H1 (cell line): ENCODE measurements at regions not wholly inside any gene's neighbourhood (a gene's known extent, or its start where the extent isn't known, plus 50 kb on each side); places are given as distances from the start of the nearest gene placed in this dataset.

Source experiments
- CTCF ChIA-PET: fragments of 300-600 bp; sonication (Branson Sonifier 250); formaldehyde crosslinking; loops from one replicate; lab custom pipeline; 2021; ENCODE audit not compliant: partially characterized antibody; lab: Charles Lee
- POLR2A ChIA-PET: fragments of 300-600 bp; sonication (Branson Sonifier 250); formaldehyde crosslinking; loops from one replicate; lab custom pipeline; 2021; ENCODE audit warnings: inconsistent platforms; ENCODE audit not compliant: partially characterized antibody; lab: Charles Lee
- DNase-seq, 2 experiments: peaks; one replicate each; pipeline versions ENCODE4 v3.0.0 to v3.0.0-alpha.2; 2010 to 2022; ENCODE audit warnings: low spot score in 2 of 2, low read depth in 1 of 2, mixed read lengths in 1 of 2
- FAIRE-seq: peaks from 2 replicates; lab custom pipeline; 2011; peaks lifted over from hg19 to GRCh38; lab: Jason Lieb, UNC
- H2AFZ ChIP-seq: 2 replicates; pipeline ENCODE4 v1.8.1; 2012; ENCODE audit warnings: low read length, inconsistent platforms
- H2AK5ac ChIP-seq: 2 replicates; pipeline ENCODE4 v1.6.1; 2013; ENCODE audit warnings: low read depth, low read length
- H2BK120ac ChIP-seq: replicated peaks from 2 replicates; pipeline ENCODE3; 2013; ENCODE audit warnings: low read depth, low read length, inconsistent platforms
- H2BK12ac ChIP-seq: 2 replicates; pipeline ENCODE4 v1.6.1; 2013; ENCODE audit warnings: low read depth, low read length
- H2BK15ac ChIP-seq: 2 replicates; pipeline ENCODE4 v1.6.1; 2013; ENCODE audit warnings: low read length
- H2BK20ac ChIP-seq: 2 replicates; pipeline ENCODE4 v1.6.1; 2013; ENCODE audit warnings: low read length
- H2BK5ac ChIP-seq: 2 replicates; pipeline ENCODE4 v1.6.1; 2013; ENCODE audit warnings: low read depth, low read length
- H3K14ac ChIP-seq: 2 replicates; pipeline ENCODE4 v1.6.1; 2013; ENCODE audit warnings: inconsistent platforms; ENCODE audit not compliant: insufficient read length
- H3K18ac ChIP-seq: 2 replicates; pipeline ENCODE4 v1.6.1; 2013; ENCODE audit warnings: low read length; ENCODE audit errors: extremely low read depth
- H3K23ac ChIP-seq: 2 replicates; pipeline ENCODE4 v1.6.1; 2013; ENCODE audit warnings: inconsistent platforms; ENCODE audit not compliant: insufficient read length
- H3K23me2 ChIP-seq: 2 replicates; pipeline ENCODE4 v1.6.1; 2013; ENCODE audit warnings: low read depth, low read length
- H3K27ac ChIP-seq: 2 replicates; pipeline ENCODE4 v1.6.1; 2011; ENCODE audit warnings: low read depth, low read length, inconsistent platforms
- H3K27me3 ChIP-seq, 4 experiments: replicated peaks in 1 of 4; 1 replicate in 1 of 4; 2 replicates in 3 of 4; pipeline versions ENCODE4 v1.6.1 to v1.8.1; 2011 to 2013; ENCODE audit warnings: low read length in 3 of 4, mild to moderate bottlenecking in 3 of 4, inconsistent platforms in 2 of 4, mixed read lengths in 2 of 4, moderate library complexity in 1 of 4; ENCODE audit not compliant: control insufficient read depth in 3 of 4, insufficient read depth in 3 of 4; ENCODE audit errors: extremely low read depth in 1 of 4
- H3K36me3 ChIP-seq, 4 experiments: 2 replicates each; pipeline versions ENCODE4 v1.6.1 to v1.8.1; 2011 to 2013; ENCODE audit warnings: mild to moderate bottlenecking in 4 of 4, low read length in 3 of 4, moderate library complexity in 2 of 4, control low read depth in 1 of 4, inconsistent platforms in 1 of 4; ENCODE audit not compliant: insufficient read depth in 4 of 4, control insufficient read depth in 2 of 4
- H3K4ac ChIP-seq: replicated peaks from 2 replicates; pipeline ENCODE3; 2013; ENCODE audit warnings: low read length, low read depth, mixed read lengths, inconsistent platforms; ENCODE audit not compliant: insufficient read length
- H3K4me1 ChIP-seq, 4 experiments: replicated peaks in 1 of 4; 1 replicate in 1 of 4; 2 replicates in 3 of 4; pipeline versions ENCODE4 v1.6.1 to v1.8.1; 2011 to 2013; ENCODE audit warnings: low read length in 3 of 4, inconsistent platforms in 2 of 4, mixed read lengths in 1 of 4; ENCODE audit not compliant: insufficient read depth in 4 of 4, control insufficient read depth in 3 of 4
- H3K4me2 ChIP-seq, 2 experiments: 2 replicates each; pipeline versions ENCODE4 v1.6.1 to v1.8.1; 2011 to 2013; ENCODE audit warnings: low read depth in 2 of 2, low read length in 2 of 2, control low read depth in 1 of 2, inconsistent platforms in 1 of 2, mild to moderate bottlenecking in 1 of 2; ENCODE audit not compliant: insufficient read depth in 1 of 2
- H3K4me3 ChIP-seq, 4 experiments: fragments of 200-600, 300-600 bp in 1 of 4; sonication (generic), shearing (Covaris generic), sonication (Bioruptor Twin) in 1 of 4; 2 replicates each; pipeline versions ENCODE4 v1.5.1 to v1.8.1; 2011 to 2016; ENCODE audit warnings: low read length in 4 of 4, low read depth in 3 of 4, control low read depth in 2 of 4, inconsistent platforms in 2 of 4, mild to moderate bottlenecking in 2 of 4, mixed read lengths in 1 of 4, moderate library complexity in 1 of 4; ENCODE audit not compliant: insufficient read depth in 2 of 4; ENCODE audit errors: extremely low read depth in 1 of 4
- H3K56ac ChIP-seq: replicated peaks from 2 replicates; pipeline ENCODE3; 2013; ENCODE audit warnings: low read depth, mild to moderate bottlenecking, mixed read lengths, low read length, inconsistent platforms; ENCODE audit not compliant: insufficient read length
- H3K79me1 ChIP-seq: 2 replicates; pipeline ENCODE4 v1.6.1; 2013; ENCODE audit warnings: low read depth, low read length, control low read depth
- H3K79me2 ChIP-seq, 2 experiments: 2 replicates each; pipeline versions ENCODE4 v1.6.1 to v1.8.1; 2012 to 2013; ENCODE audit warnings: low read length in 2 of 2, mild to moderate bottlenecking in 2 of 2, inconsistent platforms in 1 of 2; ENCODE audit not compliant: insufficient read depth in 2 of 2, control insufficient read depth in 1 of 2
- H3K9ac ChIP-seq, 4 experiments: replicated peaks in 1 of 4; 1 replicate in 1 of 4; 2 replicates in 3 of 4; pipeline versions ENCODE4 v1.6.1 to v1.8.1; 2011 to 2013; ENCODE audit warnings: low read depth in 3 of 4, low read length in 3 of 4, control low read depth in 2 of 4, mild to moderate bottlenecking in 2 of 4, moderate library complexity in 2 of 4, inconsistent platforms in 1 of 4; ENCODE audit errors: extremely low read depth in 1 of 4
- H3K9me3 ChIP-seq, 2 experiments: 2 replicates each; pipeline versions ENCODE4 v1.6.1 to v1.8.1; 2012 to 2013; ENCODE audit warnings: mild to moderate bottlenecking in 2 of 2, moderate library complexity in 2 of 2, control low read depth in 1 of 2, inconsistent platforms in 1 of 2, low read depth in 1 of 2, low read length in 1 of 2, mixed read lengths in 1 of 2; ENCODE audit not compliant: insufficient read depth in 2 of 2
- H4K20me1 ChIP-seq, 2 experiments: replicated peaks in 1 of 2; 2 replicates each; pipeline versions ENCODE3 to v1.8.1; 2011 to 2013; ENCODE audit warnings: inconsistent platforms in 2 of 2, low read length in 2 of 2, mild to moderate bottlenecking in 1 of 2; ENCODE audit not compliant: insufficient read depth in 2 of 2, control insufficient read depth in 1 of 2
- H4K5ac ChIP-seq: 2 replicates; pipeline ENCODE4 v1.6.1; 2013; ENCODE audit warnings: low read length, low read depth, mixed read lengths, inconsistent platforms; ENCODE audit not compliant: insufficient read length
- H4K8ac ChIP-seq: 2 replicates; pipeline ENCODE4 v1.8.0; 2013; ENCODE audit warnings: mild to moderate bottlenecking, moderate library complexity, low read length, inconsistent platforms; ENCODE audit not compliant: insufficient read depth; ENCODE audit errors: extremely low read depth
- H4K91ac ChIP-seq: replicated peaks from 2 replicates; pipeline ENCODE3; 2013; ENCODE audit warnings: low read length, mixed read lengths, inconsistent platforms; ENCODE audit not compliant: insufficient read length
- ASH2L ChIP-seq: fragments of 200-600, 300-600 bp; sonication (generic); IDR thresholded peaks from one replicate; pipeline ENCODE4 v1.7.1; 2017; ENCODE audit warnings: low read length
- BRCA1 ChIP-seq: IDR thresholded peaks from 2 replicates; pipeline ENCODE4 v1.6.1; 2012; ENCODE audit warnings: low read depth, low read length, improper control_type of control experiment
- CEBPB ChIP-seq: IDR thresholded peaks from 2 replicates; pipeline ENCODE4 v1.6.1; 2012; ENCODE audit warnings: low read depth, low read length
- CREB1 ChIP-seq: IDR thresholded peaks from 2 replicates; pipeline ENCODE4 v1.6.1; 2012; ENCODE audit warnings: inconsistent platforms
- GTF2F1 ChIP-seq: IDR thresholded peaks from 2 replicates; pipeline ENCODE4 v1.6.1; 2012; ENCODE audit warnings: low read depth, low read length, improper control_type of control experiment, borderline replicate concordance
- MAFK ChIP-seq: IDR thresholded peaks from 2 replicates; pipeline ENCODE4 v1.6.1; 2012; ENCODE audit warnings: low read depth, mild to moderate bottlenecking, improper control_type of control experiment, low read length
- NANOG ChIP-seq: IDR thresholded peaks from 2 replicates; pipeline ENCODE4 v1.6.1; 2011; ENCODE audit warnings: low read length, low read depth, mild to moderate bottlenecking, inconsistent platforms; ENCODE audit not compliant: insufficient read depth, poor library complexity, severe bottlenecking
- POLR2A ChIP-seq, 2 experiments: IDR thresholded peaks; 1 replicate in 1 of 2; 2 replicates in 1 of 2; pipeline ENCODE4 v1.6.1; 2011; ENCODE audit warnings: low read depth in 2 of 2, low read length in 2 of 2, mild to moderate bottlenecking in 2 of 2; ENCODE audit errors: control extremely low read depth in 1 of 2
- POLR2AphosphoS5 ChIP-seq: IDR thresholded peaks from 2 replicates; pipeline ENCODE4 v1.6.1; 2011; ENCODE audit warnings: low read depth, low read length
- POU5F1 ChIP-seq: IDR thresholded peaks from 2 replicates; pipeline ENCODE4 v1.6.1; 2011; ENCODE audit warnings: low read depth, mild to moderate bottlenecking, low read length, moderate library complexity
- TAF1 ChIP-seq: IDR thresholded peaks from 2 replicates; pipeline ENCODE4 v1.6.1; 2011; ENCODE audit warnings: mild to moderate bottlenecking, low read depth, low read length
- TCF12 ChIP-seq: IDR thresholded peaks from 2 replicates; pipeline ENCODE4 v1.6.1; 2011; ENCODE audit warnings: low read depth, mild to moderate bottlenecking, low read length
- WGBS, 2 experiments: shearing (Covaris generic) in 1 of 2; methylation state at CpG; one replicate each; pipeline versions ENCODE4 v1.1.6 to v1.1.7; 2013 to 2015; ENCODE audit warnings: low lambda C conversion rate in 2 of 2, mixed read lengths in 2 of 2, inconsistent platforms in 1 of 2, low coverage in 1 of 2, missing lambda C conversion rate in 1 of 2; ENCODE audit not compliant: insufficient replicate concordance in 2 of 2, insufficient coverage in 1 of 2, insufficient read length in 1 of 2; ENCODE audit errors: extremely low coverage in 1 of 2, missing lambda C conversion rate in 1 of 2; 5-methylcytosine and 5-hydroxymethylcytosine counted together
- TF ChIP-seq, protein P1 (sequence below): IDR thresholded peaks from 2 replicates; pipeline ENCODE4 v1.6.1; 2011; ENCODE audit warnings: low read depth, mild to moderate bottlenecking, low read length; ENCODE audit not compliant: insufficient read depth

DNA sequence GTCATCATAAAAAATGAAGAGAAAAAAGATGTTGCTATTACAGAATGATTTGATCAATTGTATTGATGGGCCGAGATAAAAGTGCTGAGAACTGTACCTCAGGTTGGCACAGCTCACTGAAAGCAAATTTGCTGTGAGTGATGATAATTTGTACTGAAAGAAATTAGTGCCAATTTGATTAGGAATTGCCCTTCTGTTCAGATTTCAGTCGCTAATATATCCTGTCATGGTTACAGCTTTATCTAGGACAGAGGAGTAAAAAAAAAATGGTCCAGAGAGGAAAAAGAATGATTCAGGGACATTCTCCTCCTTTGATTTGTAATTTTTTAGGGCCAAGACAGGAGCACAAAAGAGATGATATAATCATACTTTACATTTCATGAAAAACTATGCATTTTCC lies 1264.2 kb downstream of the ROBO2 start:
- Histone ChIP-seq H3K4me3 (no peak overlapping the region), H3K23me2 (no peaks in the 10 kb centered on the region), H3K4me1 (no peaks in the 10 kb centered on the region), H3K23ac (no peak overlapping the region), H3K4ac (no peak overlapping the region), H2BK15ac (no peak overlapping the region), H2BK120ac (no peak overlapping the region), H3K9me3 (peaks cover 9 to 10% of the 10 kb centered on the region in 2 experiments; a peak in 3 of 4 replicates), H2AK5ac (no peak overlapping the region), H3K79me2 (no peaks in the 10 kb centered on the region), H3K56ac (no peak overlapping the region), H3K27ac (no peak overlapping the region), H2BK20ac (no peak overlapping the region), H4K5ac (no peak overlapping the region), H4K91ac (no peak overlapping the region), H3K36me3 (no peaks in the 10 kb centered on the region), H3K9ac (no peak overlapping the region), H2AFZ (no peak overlapping the region), H3K27me3 (no peaks in the 10 kb centered on the region), H2BK12ac (no peak overlapping the region), H3K4me2 (no peak overlapping the region), H3K14ac (no peak overlapping the region), H3K79me1 (no peaks in the 10 kb centered on the region), H3K18ac (no peak overlapping the region), H2BK5ac (no peak overlapping the region), H4K20me1 (no peaks in the 10 kb centered on the region), H4K8ac (no peak overlapping the region)
- no peak for DNase-seq
- no peak for FAIRE-seq
- POLR2A ChIA-PET, result no interaction called here
- WGBS, 2 experiments, result 89% methylated on average over 2 of the region's 2 CpGs; no CpG with 5 or more reads in 1 of the 2 experiments
- CTCF ChIA-PET, result interaction anchor here (1.3 kb wide), 1 partner anchor 20 kb away, joined by 3 read pairs; no protein-coding TSS in a partner anchor
- TF ChIP-seq POLR2A (IDR thresholded peaks at IDR 0.05; ENCODE audit: control extremely low read depth in 1 of 2, low read depth in 2 of 2, low read length in 2 of 2) (no peak), CREB1 (no peak), TAF1 (no peak), CEBPB (no peak), TCF12 (no peak), ASH2L (no peak), MAFK (no peak), GTF2F1 (no peak), NANOG (no peak), POLR2AphosphoS5 (no peak), POU5F1 (no peak), BRCA1 (no peak)
- TF ChIP-seq, protein P1, sequence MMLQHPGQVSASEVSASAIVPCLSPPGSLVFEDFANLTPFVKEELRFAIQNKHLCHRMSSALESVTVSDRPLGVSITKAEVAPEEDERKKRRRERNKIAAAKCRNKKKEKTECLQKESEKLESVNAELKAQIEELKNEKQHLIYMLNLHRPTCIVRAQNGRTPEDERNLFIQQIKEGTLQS, result no peak
